GM12874 (cell line): ENCODE measurements at regions not wholly inside any gene's neighbourhood (a gene's known extent, or its start where the extent isn't known, plus 50 kb on each side); places are given as distances from the start of the nearest gene placed in this dataset.

ENCODE experiments used
- CTCF ChIP-seq: IDR thresholded peaks from 2 replicates; pipeline ENCODE4 v1.5.1; 2011; ENCODE audit warnings: low read depth, mild to moderate bottlenecking, control low read depth, low read length, moderate library complexity; ENCODE audit not compliant: insufficient read depth

GRCh38 chr18:56391931-56392590 is 246.3 kb downstream of the TXNL1 start:
- no peak for TF ChIP-seq CTCF

- TF ChIP-seq CTCF, result no peak
Observed at GRCh38 chr18:56390626-56391025, 247.8 kb downstream of the TXNL1 start.

- no peak for TF ChIP-seq CTCF
Observed at GRCh38 chr18:56389190-56389589, 249.2 kb downstream of the TXNL1 start.

GRCh38 chr18:56388571-56388970 is 249.8 kb downstream of the TXNL1 start:
- no peak for TF ChIP-seq CTCF

- no peak for TF ChIP-seq CTCF
Observed at GRCh38 chr18:56386856-56387255, 251.5 kb downstream of the TXNL1 start.

- TF ChIP-seq CTCF, result no peak
Observed at GRCh38 chr18:56383349-56383748, 255.0 kb downstream of the TXNL1 start.

GRCh38 chr18:56382541-56382940 is 255.9 kb downstream of the TXNL1 start:
- TF ChIP-seq CTCF, result no peak
